HG02885 (cell line): ENCODE measurements at regions not wholly inside any gene's neighbourhood (a gene's known extent, or its start where the extent isn't known, plus 50 kb on each side); places are given as distances from the start of the nearest gene placed in this dataset.

Experiments used
- ATAC-seq: cut with Tn5 transposase; IDR thresholded peaks from one replicate; pipeline ENCODE4 v1.9.1; 2021; ENCODE audit warnings: mild to moderate bottlenecking; ENCODE audit not compliant: unreplicated experiment, poor library complexity

DNA sequence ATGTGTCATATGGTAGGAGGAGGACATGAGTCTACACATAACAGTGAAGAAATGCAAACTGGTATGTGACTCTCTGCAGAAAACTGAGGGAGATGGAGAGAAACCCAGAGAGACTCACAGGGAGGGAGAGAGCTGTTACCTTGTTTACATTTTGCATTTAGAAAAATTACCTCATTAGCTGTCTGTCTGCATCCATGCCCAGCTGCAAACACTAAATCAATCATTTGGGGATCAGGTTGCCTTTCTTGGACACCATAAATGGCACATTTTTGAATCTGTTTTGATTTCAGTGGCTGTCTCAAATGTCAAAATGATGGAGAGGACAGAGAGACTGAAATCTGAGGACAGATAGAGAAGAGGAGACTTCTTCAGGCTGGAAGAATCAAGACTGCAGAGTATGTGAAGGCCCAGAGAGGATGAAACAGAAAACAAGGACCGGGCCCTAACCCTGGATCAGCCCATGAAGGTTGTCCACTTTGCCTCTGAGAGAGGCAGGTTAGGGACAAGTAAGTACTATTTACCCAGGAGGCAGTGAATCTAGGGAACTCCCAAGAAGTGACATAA is 92.2 kb downstream of the UNC5CL start:
- no peak for ATAC-seq

DNA sequence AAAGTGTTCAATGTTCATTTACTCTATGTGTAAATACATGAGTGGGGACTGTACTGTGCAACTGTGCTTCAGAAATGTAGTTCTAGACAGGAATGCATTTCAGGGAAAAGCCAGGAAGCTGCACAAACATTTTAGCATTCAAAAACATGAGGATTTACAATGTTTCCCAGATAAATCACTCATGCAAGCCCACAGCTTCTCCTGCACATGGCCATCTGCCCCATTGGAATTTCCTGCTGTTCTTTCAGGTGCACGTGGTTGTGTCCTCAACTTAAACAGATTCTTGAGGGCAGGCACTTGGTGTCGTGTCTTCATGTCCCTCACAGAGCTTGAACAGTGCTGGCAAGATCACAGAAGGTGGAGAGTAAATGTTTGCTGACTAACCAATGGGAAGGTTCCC is 101.5 kb downstream of the UNC5CL start:
- no peak for ATAC-seq

DNA sequence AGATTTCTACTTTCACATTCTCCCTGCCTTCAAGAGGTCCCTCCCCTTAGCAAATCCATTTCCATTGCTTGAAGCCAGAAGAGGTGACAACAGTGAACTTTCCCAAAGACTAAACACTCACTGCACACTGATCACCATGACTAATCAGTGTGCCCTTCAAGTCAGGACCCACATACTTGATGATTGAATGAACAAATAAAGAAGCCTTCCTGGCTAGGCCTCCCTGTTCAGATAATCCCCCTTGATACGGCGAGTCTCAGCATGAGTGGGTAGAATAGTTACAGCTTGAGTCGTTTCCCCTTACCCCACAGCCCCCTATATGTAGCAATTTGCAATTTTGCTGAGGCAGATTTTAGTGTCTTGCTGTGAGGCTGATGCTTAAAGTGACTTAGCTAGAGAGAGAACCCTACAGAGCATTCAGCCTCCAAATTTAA is 102.2 kb downstream of the UNC5CL start:
- no peak for ATAC-seq

DNA sequence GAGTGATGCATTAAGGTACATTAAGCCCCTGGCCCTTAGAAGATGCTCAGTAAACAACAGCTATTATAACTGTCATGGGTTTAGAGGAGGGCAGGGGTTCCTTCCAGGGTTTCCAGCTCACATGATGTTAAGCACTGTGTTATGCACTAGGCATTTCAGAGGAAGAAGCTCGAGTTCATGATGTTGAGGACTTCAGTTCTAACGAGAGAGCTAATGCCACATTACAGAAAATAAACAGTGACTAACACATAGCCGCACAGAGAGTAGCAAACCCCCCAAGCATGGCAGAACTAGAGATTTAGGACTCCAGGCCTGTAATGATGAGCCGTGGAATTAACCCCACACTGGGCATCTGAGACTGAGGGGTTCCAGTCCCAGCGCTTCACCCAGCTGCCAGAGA is 105.2 kb downstream of the UNC5CL start:
- ATAC-seq: no peak

DNA sequence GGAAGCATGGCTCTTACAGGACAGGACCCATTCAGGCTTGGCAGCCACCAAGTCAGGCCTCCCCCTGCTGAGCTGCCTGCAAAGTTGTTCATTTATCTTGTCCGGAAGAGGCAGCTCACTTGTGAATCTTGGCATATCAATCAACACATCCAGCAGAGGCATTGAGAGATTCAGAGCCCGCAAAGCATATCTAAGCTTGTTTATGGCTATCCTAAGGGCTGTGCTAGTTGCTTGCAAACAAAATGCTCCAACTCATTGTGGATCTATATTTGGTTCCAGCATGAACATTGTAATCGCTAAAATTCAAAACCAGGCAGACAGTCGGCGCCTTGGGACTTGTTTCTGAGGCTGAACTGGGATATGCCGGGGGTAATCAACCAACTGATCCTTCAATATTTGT is 106.1 kb downstream of the UNC5CL start:
- no peak for ATAC-seq

DNA sequence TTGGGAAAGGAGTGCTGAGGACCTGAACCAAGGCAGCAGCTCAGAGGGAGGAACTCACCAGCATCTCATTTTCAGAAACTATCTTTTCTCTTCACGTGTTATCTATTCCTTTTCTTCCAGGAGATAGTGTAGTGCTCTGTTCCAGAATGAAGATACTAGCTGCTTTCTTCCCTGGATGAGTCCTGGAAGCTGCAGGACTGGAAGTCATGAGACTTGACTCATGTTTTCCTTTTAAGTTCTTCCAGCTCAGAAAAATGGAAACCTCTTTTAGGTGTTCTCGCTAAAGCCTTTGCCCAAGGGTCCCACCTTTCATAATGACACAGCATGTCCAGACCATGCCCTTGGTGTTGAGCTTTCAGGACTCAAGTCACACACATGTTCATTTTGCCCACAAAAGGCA is 106.7 kb downstream of the UNC5CL start:
- ATAC-seq: no peak

DNA sequence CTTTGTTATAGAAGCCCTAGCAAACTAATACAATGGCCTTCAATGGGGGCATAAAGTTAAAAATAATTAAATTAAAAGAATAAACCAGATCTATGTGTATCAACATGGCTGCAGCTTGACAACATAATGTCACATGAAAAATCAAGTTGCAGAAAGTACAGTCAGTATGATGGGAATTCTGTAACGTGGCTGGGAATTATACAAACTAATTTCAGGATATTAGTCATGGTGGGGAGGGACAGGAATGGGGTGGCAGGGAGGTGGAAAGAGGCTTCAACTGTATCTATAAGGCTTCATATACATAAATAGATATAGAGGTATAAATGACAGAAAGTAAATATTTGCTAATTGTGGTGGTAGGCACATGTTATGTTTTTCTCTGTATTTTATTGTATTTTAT is 107.1 kb downstream of the UNC5CL start:
- no peak for ATAC-seq

DNA sequence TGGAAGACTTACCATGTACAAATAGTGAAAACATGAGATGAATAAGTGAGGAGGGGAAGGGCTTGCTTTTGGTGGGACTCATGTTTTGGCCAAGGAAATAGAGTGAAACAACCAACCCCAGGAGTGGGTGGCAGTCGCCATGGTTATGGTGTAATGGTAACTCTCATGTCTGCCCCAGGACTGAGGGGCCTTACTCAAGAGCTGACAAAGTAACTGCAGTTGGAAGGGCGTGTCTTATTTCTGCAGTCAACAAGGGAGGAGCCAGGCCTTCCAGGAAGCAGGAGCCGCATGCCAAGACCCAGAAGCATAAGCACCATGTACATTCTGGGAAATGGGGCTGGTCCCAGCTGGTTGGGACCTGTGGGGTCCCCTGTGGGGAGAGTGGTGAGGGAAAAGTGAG is 108.5 kb downstream of the UNC5CL start:
- no peak for ATAC-seq

DNA sequence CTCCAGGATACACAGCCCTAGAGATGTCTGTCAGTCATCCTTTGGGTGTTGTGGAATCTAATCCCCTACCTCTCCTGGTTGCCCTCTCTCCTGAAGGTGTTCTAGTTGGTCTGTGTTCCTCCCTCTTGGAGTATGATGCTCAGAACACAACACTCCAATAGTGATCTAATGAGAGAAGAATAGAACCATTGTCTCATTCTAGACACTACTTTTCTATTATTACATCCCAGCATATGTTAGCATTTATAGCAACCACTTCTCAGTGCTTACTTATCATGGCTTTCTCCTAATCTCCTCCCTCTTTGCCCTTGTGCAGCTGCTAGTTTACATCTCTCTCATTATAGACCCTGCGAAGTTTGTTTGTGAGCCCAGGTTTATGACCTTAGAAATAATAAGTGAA is 109.0 kb downstream of the UNC5CL start:
- ATAC-seq: no peak

DNA sequence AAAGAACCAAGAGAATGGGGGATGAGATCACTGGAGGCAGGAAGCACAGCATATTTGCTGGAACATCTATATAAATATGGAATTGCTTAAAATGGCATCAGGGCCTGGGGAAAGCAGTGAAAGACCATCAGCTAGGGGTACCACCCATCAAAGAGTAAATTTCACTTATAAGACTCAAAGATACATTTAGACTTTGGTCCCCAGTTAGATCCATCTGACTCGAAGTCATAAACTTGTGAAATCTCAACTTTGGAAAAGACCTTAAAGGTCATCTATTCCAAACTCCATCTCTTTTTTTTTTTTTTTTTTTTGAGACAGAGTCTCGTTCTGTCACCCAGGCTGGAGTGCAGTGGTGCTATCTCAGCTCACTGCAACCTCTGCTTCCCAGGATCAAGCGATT is 109.8 kb downstream of the UNC5CL start:
- no peak for ATAC-seq

DNA sequence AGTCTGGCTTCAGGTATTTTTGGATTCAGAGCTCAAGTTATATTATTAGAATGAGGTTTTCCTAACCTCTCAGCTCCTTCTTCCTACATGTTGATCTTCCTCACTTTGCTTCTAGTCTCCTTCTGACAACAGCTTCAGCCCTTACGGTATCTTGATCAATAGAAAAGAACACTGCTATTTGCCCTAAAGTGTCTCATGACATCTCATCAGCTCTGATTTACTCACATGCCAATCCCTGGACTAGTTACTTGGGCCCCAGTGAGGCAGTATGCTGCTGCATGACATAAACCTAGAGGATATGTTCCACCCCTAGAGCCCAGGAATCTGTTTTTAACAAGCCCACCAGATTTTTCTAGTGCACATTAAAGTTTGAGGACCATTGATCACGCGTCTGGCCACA is 110.3 kb downstream of the UNC5CL start:
- no peak for ATAC-seq

DNA sequence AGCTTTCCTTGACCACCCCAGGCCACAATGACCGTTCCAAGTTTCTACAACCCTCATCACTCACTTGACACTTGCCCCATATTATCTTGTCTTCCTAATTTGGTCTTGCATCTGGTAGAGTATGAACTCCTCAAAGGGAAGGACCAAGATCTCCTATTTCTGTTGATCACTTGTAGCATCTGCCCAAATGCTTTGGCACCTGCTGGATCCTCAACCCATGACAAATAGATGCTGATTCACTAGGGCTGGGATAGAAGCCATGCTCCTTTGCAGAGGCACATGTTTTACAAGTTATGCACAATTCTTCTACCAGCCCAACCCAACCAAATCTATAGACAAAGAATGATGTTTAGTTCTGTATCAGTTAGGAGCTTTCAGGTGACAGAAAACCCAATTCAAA is 110.7 kb downstream of the UNC5CL start:
- ATAC-seq: no peak

DNA sequence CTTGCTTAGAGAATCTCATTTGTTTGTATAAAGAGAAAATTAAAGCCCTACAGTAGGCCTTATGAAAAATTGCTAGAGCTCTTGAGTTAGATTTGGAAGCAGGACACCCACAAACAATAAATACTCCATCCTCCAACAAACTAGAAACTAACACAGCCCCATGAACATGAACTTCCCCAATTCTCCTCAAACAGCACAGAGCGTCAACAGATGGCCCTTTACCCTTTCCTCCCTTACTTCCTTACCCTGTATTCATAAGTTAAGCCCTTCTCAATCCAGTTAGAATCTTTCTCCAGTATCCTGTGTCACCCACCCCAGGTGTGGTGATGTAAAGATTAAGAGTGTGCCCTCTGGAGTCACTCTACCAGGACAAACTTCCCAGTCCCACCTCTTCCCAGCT is 113.7 kb downstream of the UNC5CL start:
- ATAC-seq: no peak

DNA sequence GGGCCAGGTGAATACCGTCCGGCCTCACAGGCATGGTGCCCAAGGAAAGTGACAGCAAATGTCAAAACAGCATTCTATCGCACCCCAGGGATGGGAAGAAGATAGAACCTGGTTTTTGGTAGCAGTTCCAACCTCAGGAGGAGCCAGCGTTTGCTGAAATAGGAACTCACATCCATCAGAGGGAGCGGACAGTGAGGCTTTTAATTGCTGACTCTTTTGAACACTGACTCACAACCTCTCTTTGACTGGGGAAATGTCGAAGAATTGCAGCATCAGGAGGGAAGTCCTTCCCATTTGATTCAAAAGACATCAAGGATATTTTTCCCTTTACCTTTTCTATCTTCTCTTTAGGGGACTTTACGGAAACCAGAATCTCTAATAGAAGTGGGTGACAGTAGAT is 114.2 kb downstream of the UNC5CL start:
- no peak for ATAC-seq

DNA sequence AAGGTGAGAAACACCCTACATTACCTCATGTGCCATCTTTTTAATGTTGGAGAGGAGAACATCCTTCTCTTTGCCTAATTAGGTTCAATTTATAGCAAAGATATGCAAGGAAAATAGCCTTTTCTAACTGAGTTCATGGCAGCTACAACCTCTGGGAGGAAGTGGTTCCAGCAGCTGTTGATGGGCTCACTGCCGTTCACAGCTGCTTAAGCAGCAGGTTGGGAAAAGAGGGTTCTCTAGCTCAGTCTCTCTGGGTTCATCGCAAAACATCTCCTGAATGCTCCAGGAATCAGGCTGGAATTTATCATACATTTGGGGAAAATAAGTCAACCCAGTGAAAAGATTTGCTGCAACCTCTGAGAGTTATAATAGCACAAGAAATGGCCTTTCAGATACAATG is 115.1 kb downstream of the UNC5CL start:
- ATAC-seq: no peak

DNA sequence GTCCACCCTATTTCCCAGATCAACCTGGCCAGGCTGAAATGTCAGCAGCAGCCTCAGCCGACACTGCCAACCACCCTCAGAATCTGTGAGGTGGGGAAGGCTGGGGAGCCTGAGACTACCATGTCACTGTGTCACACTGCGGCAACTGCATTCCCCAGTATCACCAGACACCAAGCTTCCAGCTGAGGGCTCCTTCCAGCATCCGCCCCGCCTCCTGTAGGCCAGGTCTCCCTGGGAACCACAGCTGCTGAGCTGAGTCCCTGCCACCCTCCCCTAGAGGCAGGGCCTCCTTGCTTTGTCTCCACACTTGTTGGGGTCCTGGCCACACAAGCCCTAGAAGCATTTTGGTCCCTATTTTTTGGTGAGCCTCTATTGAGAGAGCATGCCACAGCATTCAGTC is 115.7 kb downstream of the UNC5CL start:
- no peak for ATAC-seq

DNA sequence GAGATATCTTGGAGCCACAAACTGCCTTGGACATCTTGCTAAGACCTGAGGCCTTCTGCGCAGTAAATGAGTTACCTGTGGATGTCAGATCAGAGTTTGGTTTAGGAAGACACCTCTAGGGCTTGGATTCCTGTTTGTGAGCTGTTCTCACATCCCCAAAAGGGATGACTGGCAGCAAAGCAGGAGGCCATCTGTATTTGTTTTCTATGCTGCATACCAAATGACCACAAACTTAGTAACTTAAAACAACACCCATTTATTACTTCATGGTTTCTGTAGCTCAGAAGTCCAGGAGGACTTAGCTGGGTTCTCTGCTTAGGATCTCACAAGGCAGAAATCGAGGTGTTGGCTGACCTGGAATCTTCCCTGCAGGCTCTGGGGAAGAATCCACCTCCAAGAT is 116.7 kb downstream of the UNC5CL start:
- ATAC-seq: no peak

DNA sequence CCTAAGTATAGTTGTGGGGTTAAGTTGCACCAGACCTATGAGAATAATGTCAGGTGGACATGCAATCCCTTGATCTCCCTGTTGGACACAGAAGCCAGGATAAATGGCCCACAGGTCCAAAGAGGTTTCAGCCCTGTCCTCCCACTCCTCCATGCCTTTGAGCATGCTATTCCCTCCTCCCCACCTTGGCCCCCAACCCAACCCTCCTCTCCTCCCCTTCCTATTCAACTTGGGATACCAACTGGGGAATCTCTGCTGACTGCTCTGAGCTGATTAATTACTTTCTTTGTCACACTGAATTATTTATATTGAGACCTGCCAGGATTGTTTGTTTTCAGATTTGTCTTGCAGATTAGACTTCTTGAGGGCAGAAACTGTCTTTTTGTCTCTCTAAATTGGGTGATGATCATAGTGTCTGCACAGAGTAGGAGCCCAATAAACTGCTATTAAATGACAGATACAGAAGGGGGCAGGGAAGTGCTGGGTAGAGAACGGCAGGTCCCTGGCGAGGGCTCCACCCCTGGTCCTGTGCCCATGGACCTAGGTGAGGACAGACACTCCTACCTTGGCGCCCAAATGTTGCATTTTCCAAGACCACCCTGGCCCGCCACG is 120.9 kb downstream of the UNC5CL start:
- ATAC-seq: no peak

DNA sequence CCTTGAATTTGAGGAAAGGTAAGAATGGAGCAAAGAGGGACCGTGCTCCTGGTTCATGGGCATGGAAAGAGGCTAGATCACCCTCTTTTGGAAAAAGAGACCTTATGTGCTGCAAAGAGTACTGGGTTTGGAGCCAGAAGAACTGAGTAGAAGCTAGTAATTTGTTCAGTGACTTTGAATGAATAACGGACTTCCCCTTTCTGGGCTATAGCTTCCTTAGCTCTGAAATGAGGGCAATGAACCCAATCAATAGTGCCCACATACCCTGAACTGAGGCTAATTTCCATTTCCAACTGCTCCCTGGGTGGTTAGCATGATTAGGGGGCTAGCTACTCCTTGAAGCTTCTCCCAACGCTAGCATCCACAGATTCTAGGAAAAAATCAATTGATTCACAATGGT is 121.4 kb downstream of the UNC5CL start:
- ATAC-seq: no peak

DNA sequence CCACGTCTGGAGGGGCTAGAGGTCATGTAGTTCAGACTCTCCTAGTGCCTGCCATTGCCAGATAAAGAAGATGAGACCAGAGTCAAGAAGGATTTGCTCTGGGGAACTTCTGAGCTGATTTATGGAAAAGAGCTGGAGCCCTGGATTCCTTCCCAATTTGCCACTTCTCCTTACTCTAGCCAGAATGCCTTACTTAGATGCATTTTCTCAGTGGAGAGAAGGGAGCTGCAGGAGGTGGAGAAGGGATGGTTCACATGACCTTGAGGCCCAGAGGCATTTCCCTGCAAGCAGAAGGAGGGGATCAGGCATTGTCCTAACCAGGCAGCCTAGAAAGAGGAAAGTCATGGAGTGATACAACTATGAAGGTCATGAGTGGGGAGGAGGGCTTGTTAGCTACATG is 122.2 kb downstream of the UNC5CL start:
- no peak for ATAC-seq

DNA sequence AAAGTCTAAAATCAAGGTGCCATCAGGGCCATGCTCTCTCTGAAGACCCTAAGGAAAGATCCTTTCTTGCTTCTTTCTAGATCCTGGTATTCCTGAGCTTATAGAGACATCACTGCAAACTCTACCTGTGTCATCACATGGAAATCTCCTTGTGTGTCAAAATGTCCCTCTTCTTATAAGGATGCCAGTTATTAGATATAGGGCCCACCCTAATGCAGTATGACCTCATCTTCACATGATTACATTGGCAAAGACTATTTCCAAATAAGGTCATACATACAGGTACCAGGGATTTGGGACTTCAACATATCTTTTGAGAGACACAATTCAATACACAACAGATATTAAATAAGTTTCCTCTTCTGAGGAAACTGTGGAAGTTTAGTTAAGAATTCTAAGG is 123.9 kb downstream of the UNC5CL start:
- no peak for ATAC-seq

DNA sequence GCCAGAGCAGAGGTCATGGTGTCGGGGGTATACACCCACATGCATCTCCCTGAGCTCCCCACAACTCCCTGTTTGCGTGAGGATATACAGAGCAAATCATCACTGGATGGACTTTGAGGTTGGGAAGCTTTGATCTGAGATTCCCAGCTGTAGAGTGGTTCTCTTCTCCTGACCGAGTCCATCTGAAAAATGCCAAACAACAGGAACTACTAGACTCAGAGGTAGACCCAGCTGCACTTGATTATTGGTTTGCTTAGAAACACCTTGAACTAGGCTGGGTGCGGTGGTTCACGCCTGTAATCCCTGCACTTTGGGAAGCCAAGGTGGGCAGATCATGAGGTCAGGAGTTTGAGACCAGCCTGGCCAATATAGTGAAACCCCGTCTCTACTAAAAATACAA is 125.0 kb downstream of the UNC5CL start:
- no peak for ATAC-seq
